Activated T-cell treated with anti-CD3 and anti-CD28 coated beads, Interleukin-2, amount 50 U/mL, for 24 hours (primary cell): ENCODE measurements at regions not wholly inside any gene's neighbourhood (a gene's known extent, or its start where the extent isn't known, plus 50 kb on each side); places are given as distances from the start of the nearest gene placed in this dataset.

Source experiments
- DNase-seq: peaks from one replicate; pipeline ENCODE4 v3.0.0-alpha.2; 2020
- H3K27ac Mint-ChIP-seq: 2 replicates; pipeline ENCODE4 v1.8.0; 2020; ENCODE audit warnings: mild to moderate bottlenecking, mixed read lengths
- H3K27me3 Mint-ChIP-seq: 2 replicates; pipeline ENCODE4 v1.8.0; 2020; ENCODE audit warnings: mixed read lengths
- H3K36me3 Mint-ChIP-seq: 2 replicates; pipeline ENCODE4 v1.8.0; 2020; ENCODE audit warnings: low read depth, mixed read lengths
- H3K4me1 Mint-ChIP-seq: 2 replicates; pipeline ENCODE4 v1.8.0; 2020; ENCODE audit warnings: low read depth, mixed read lengths
- H3K4me3 Mint-ChIP-seq: 2 replicates; pipeline ENCODE4 v1.8.0; 2020; ENCODE audit warnings: mild to moderate bottlenecking, moderate library complexity, mixed read lengths
- H3K9me3 Mint-ChIP-seq: 2 replicates; pipeline ENCODE4 v1.8.0; 2020; ENCODE audit warnings: mixed read lengths

DNA sequence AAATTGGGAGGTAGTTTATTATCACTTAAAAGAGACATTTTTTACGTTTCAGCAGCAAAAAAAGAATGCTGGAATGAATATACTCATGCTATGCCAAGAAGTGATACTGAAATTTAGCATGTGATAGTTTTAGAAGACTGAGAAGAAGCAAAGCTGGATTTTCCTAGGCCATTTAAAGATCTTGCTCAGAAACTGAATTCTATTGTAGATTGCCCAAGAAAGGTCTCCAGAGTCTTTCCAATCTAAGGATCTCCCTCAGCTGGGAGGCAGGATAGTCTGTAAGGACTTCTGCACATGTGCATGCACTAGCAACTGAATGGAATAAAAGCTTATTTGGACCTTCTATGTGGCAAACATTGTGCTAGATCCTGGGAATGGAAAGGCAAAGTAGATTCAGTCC is 334.5 kb downstream of the DTWD2 start:
- DNase-seq: no peak
- Mint-ChIP-seq H3K36me3 (no peaks in the 10 kb centered on the region), H3K9me3 (peaks cover 21% of the 10 kb centered on the region), H3K4me1 (no peaks in the 10 kb centered on the region), H3K4me3 (no peak overlapping the region), H3K27me3 (no peaks in the 10 kb centered on the region), H3K27ac (no peak overlapping the region)

DNA sequence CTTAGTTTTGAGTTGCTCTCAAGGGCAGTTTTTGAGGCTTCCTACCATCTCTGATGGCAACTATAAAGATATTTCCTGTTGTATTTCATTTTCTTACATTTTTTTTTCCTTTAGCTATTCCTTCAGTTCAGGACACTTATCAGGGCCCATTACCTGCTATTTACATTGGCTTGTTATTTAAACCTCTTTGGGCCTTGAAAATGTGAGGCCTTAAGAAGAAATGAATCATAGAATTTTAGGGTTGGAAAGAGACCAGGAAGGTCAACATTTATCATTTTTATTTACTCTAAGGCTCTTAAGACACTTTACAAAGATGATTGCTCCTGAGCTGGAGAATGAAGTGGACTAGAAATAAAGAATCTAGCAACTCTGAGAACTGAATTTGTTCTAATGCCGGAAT is 335.2 kb downstream of the DTWD2 start:
- H3K36me3 Mint-ChIP-seq: no peaks in the 10 kb centered on the region
- DNase-seq: no peak
- no peaks in the 10 kb centered on the region for H3K27me3 Mint-ChIP-seq
- no peaks in the 10 kb centered on the region for H3K4me1 Mint-ChIP-seq
- H3K9me3 Mint-ChIP-seq: peaks cover 16% of the 10 kb centered on the region
- no peak overlapping the region for H3K27ac Mint-ChIP-seq
- no peak overlapping the region for H3K4me3 Mint-ChIP-seq

DNA sequence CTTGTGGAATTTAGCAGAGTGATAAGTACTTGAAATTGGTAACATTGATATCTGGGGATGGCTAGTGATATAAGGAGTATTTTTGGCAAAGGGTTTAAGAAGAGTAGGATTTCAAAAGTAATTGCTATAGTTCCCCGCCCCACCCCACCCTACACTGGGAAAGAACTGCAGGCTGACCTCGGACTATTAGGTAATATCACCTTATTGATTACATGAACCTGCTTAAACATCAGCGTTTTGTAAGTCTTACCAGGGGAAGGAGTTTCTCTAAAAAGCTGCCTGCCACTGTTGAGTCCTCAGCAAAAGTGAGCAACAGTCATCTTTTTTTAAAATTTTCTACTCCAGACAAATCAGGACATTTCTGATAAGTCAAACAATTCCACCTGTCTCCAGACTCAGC is 337.3 kb downstream of the DTWD2 start:
- Mint-ChIP-seq H3K4me3 (no peak overlapping the region), H3K36me3 (no peaks in the 10 kb centered on the region), H3K4me1 (no peaks in the 10 kb centered on the region), H3K27ac (no peak overlapping the region), H3K27me3 (no peaks in the 10 kb centered on the region), H3K9me3 (peaks cover 2% of the 10 kb centered on the region)
- DNase-seq: no peak

DNA sequence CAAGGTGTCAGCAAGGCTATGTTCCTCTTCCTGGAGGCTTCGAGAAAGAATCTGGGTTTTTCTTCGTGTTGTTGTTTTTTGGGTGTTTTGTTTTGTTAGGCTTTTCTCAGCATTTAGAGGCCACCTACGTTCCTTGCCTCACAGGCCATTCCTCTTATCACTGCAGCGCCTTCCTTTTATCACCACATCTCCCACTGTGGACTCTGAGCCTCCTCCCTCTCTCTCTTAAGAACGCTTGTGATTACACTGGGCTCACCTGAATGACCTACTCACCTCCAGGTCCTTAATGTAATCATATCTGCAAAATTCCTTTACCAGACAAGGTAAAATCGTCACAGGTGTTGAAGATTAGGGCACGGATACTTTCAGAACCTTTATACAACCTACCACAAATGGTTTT is 340.8 kb downstream of the DTWD2 start:
- no peak overlapping the region for H3K4me3 Mint-ChIP-seq
- peaks cover 9% of the 10 kb centered on the region for H3K9me3 Mint-ChIP-seq

DNA sequence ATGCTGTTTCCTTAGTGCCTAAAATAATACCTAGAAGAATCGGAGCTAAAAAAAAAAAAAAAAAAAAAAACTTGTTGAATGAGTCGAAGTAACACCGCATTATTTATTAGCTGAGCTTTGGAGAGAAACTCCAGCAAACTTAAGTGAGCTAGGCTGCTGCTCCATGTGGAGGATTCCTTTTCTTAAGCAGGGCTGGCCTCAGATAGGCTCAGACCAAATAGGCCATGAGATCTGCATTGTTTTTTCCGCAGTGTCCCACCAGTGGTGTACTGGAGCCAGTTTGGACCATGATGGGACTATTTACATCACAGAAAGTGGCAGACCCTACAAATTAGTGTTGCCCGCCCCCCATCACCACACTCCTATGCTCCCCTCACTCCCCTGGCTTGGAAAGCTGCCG is 341.4 kb downstream of the DTWD2 start:
- H3K36me3 Mint-ChIP-seq: no peaks in the 10 kb centered on the region
- no peaks in the 10 kb centered on the region for H3K4me1 Mint-ChIP-seq
- no peak overlapping the region for H3K4me3 Mint-ChIP-seq
- no peaks in the 10 kb centered on the region for H3K27me3 Mint-ChIP-seq
- peaks cover 9% of the 10 kb centered on the region for H3K9me3 Mint-ChIP-seq
- no peak overlapping the region for H3K27ac Mint-ChIP-seq
- no peak for DNase-seq

More for the DNA sequence above, 340.8 kb downstream of the DTWD2 start:
- Mint-ChIP-seq H3K27ac (no peak overlapping the region), H3K4me1 (no peaks in the 10 kb centered on the region), H3K27me3 (no peaks in the 10 kb centered on the region), H3K36me3 (no peaks in the 10 kb centered on the region)
- no peak for DNase-seq

DNA sequence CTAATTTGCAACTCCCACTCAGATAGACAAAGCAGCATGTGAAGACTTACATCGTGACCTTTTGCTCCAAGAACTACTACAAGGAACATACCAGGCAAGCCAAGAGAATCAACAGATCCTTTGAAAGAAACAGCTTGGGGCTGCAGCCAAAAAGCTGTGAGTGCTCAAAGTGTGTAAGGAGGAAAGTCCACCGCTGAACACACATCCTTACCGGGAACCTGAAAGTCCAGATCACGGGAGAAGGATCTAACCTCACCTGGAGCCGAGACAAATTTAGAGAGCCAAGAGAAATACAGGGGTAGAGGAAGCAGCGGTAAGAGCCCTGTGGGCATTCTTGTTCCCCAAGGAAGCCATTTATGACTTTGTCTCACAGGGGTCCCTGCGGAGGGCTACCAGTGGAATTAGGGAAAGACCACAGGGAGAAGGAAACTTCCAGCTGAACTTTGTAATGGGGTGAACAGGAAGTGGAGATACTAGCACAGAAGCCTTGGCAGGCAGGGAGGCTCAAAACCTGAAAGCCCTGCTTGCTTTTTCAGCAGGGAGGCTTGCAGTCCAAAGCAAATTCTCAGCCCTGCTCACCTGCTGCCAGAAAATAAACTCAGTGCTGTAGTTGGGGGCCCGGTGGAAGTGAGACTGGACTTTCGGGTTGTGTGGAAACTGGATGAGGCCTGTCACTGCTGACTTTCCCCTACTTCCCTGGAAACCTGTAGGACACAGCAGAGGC is 350.2 kb downstream of the DTWD2 start:
- H3K27ac Mint-ChIP-seq: no peak overlapping the region
- H3K9me3 Mint-ChIP-seq: peaks cover 13% of the 10 kb centered on the region
- DNase-seq: no peak
- no peak overlapping the region for H3K4me3 Mint-ChIP-seq
- no peaks in the 10 kb centered on the region for H3K27me3 Mint-ChIP-seq
- no peaks in the 10 kb centered on the region for H3K36me3 Mint-ChIP-seq
- H3K4me1 Mint-ChIP-seq: no peaks in the 10 kb centered on the region

DNA sequence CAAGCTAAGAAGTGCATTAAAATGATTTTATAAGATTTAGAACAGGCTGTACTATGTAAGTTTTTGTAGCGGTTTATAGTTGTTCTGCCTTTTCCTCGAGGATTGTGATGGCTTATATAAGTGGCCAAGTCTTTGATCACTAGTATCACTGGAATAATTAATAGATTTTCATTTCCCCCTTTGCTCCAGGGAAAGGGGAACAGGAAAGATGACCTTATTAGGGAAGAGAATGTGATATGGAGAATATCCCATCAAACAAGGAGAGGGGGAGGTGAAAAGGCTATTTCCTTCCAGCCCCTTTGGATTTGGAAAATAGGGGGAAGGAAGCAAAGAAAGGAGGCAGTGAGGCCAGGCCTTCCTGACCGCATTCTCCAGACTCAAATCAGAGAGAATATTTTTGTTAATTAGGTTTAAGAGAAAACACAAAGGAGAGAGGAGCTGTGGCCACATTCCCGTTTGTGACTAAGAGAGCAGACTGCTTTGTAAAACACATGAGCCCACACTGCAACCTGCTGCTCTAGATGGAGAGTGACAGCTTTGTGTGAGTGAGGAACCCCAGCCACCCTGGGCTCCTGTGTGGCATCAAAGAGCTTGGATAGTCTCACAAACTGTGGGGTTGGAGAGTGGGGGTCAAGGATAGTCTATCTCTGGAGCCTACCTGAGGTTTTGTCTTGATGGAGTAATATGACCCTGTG is 359.5 kb downstream of the DTWD2 start:
- Mint-ChIP-seq H3K9me3 (peaks cover 5% of the 10 kb centered on the region), H3K27me3 (no peaks in the 10 kb centered on the region), H3K27ac (no peak overlapping the region), H3K4me1 (no peaks in the 10 kb centered on the region), H3K4me3 (no peak overlapping the region), H3K36me3 (no peaks in the 10 kb centered on the region)
- DNase-seq: no peak

DNA sequence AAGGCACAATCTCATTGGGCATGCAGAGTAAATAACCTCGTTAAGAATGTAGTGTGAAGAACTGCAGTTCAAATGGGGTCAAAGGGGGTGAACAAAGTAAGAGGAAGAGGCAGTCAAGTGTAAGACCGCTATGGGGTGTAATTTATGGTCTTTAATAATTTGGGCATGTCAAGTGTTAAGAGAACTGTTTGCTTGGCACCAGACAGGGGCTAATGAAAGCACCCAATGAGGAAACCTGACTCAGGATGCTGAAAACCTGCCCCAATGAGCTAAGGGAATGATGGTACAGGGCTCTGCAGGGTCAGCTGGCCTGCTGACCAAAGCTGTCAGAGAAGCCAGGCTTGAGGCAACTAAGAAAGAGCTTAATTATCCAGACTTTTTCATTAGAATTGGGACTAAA is 368.1 kb downstream of the DTWD2 start:
- no peaks in the 10 kb centered on the region for H3K27me3 Mint-ChIP-seq
- H3K4me1 Mint-ChIP-seq: no peaks in the 10 kb centered on the region
- H3K9me3 Mint-ChIP-seq: no peaks in the 10 kb centered on the region
- no peak overlapping the region for H3K4me3 Mint-ChIP-seq
- no peaks in the 10 kb centered on the region for H3K36me3 Mint-ChIP-seq
- no peak overlapping the region for H3K27ac Mint-ChIP-seq
- no peak for DNase-seq

DNA sequence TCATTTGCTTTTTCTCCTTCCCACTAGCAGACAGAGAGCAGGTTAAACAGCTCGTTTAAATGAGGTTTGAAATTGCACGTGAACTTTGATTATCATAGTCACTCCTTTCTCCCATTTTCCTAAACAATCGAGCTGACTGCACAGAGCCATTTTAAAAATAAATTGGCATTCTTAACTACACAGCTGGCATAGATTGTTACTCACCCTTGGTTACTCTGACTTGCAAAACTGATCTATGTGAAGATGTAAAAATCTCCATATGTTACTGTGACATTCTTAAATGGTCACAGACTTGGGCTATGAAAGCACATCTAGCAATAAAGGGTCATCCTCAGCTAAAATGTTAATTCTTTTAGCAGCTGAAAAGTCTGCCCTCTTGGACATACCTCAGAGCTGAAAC is 368.5 kb downstream of the DTWD2 start:
- DNase-seq: no peak
- Mint-ChIP-seq H3K9me3 (no peaks in the 10 kb centered on the region), H3K4me3 (no peak overlapping the region), H3K4me1 (no peaks in the 10 kb centered on the region), H3K27me3 (no peaks in the 10 kb centered on the region), H3K27ac (no peak overlapping the region), H3K36me3 (no peaks in the 10 kb centered on the region)

DNA sequence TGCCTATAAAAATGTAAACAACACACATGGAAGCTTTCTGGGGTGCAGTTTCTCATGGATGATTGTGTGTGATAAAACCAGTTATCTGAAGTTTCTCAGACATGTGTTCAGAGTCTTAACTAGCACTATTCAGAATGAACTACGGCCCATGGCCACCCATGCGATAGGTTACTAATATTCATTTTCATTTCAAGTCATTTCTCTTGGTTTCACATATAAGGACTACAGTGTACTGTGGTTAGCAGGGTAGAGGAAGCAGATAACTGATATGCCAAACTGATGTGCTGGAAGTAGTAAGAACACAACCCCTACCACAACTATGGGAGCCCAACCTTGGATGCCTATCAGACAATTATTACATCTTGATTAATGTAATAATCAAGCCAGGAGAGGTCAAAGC is 372.1 kb downstream of the DTWD2 start:
- no peak for DNase-seq
- H3K9me3 Mint-ChIP-seq: no peaks in the 10 kb centered on the region
- no peaks in the 10 kb centered on the region for H3K36me3 Mint-ChIP-seq
- no peak overlapping the region for H3K4me3 Mint-ChIP-seq
- no peaks in the 10 kb centered on the region for H3K27me3 Mint-ChIP-seq
- no peaks in the 10 kb centered on the region for H3K4me1 Mint-ChIP-seq
- H3K27ac Mint-ChIP-seq: no peak overlapping the region

DNA sequence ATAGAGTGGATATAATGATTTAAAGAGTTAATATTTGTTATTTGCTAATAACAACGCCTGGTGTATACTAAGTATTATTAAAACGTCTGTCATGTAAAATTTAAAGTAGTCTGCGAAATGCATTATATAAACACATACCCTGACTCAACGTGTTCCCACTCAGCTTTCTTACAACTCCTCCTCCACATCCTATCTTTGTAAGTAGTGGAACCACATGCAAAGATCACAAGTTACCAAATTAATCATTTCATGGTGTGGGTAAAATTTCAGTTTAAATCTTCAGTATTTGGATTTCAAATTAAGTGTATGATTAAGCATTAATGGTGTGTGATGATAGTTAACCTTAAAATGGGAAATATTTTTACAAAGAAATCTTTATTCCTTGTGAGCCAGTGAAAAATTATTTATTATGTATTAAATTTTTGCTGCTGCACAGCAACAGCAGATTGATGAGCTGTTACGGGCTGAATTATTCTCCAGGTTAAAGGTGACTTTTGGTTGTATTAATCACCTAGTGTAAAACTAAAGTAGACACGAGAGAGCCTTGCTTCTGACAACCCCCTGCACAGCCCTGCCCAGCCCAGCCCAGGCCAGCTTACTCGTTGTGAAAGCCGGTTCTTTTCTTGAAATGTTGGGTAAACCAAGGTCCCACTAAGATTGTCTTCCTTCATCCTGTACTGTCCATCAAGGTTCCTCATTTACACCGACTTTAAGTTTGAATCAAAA is 373.5 kb downstream of the DTWD2 start:
- Mint-ChIP-seq H3K4me1 (no peaks in the 10 kb centered on the region), H3K27ac (no peak overlapping the region), H3K36me3 (no peaks in the 10 kb centered on the region), H3K9me3 (no peaks in the 10 kb centered on the region), H3K4me3 (no peak overlapping the region), H3K27me3 (no peaks in the 10 kb centered on the region)
- DNase-seq: no peak

DNA sequence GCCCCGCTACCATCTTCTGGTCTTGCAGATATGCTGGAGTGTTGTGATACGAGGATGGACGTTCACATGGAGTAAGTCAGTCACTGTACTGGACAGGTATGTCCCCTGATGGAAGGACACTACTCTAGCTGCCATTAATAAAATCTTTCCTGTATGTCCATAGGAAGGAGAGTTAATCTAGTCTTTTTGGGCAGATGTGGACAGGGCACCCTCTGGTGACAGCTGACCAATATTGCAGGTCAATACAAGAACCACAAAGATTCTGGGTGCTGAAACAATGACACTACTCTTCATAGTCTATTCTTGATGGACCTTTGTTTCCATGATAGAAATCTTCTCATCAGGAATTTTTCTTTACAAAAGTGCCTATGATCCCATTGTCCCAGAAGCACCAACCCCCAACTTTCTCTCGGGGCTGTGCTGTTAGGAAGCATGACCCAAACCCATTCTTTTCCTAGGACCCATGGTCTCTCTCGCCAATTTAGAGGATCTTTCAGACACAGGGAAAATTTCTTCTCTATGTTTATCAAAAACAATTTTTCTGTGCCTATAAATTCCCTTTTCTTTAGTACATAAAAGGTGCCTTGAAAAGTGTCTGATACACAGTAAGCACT is 376.9 kb downstream of the DTWD2 start:
- Mint-ChIP-seq H3K4me1 (no peaks in the 10 kb centered on the region), H3K27ac (no peak overlapping the region), H3K4me3 (no peak overlapping the region), H3K27me3 (no peaks in the 10 kb centered on the region), H3K9me3 (no peaks in the 10 kb centered on the region), H3K36me3 (no peaks in the 10 kb centered on the region)
- DNase-seq: no peak

DNA sequence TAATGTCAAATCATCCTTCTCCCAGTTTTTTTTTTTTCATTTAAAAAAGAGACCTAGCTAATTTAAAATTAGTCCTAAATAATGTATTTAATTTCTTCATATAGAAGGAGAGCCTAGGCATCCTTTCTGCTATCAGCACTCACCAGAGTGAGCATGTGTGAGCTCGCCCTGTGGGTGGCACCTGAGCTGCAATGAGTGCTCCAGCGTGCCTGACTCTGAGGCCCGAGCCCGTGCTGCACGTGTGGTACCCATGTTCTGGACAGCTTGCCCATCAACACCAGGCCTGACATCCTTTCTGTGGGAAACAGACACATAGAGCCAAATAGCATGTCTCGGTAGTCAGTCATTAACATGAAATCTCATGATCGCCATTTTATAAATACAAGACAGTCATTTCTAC is 381.4 kb downstream of the DTWD2 start:
- DNase-seq: no peak
- H3K4me1 Mint-ChIP-seq: no peaks in the 10 kb centered on the region
- no peaks in the 10 kb centered on the region for H3K36me3 Mint-ChIP-seq
- H3K27me3 Mint-ChIP-seq: no peaks in the 10 kb centered on the region
- no peak overlapping the region for H3K27ac Mint-ChIP-seq
- no peaks in the 10 kb centered on the region for H3K9me3 Mint-ChIP-seq
- no peak overlapping the region for H3K4me3 Mint-ChIP-seq

DNA sequence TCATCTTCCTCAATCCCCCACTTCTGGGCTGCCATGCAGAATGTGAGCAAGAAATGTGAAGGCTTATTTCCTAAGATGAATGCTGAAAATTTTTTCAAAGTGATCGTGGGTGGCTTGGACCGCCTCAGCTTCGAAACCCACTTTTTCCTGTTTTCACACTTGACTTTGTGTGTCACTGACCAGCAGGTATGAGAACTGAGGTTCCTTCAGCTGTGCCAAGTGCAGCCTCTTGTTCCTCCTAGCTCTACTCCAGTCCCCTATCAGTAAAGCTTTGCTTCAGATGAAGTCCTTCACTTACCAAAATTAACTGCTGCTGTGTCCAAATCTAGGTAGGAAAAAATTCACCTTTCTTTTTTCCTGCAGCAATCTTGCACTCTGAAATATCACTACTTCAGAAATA is 382.6 kb downstream of the DTWD2 start:
- no peaks in the 10 kb centered on the region for H3K4me1 Mint-ChIP-seq
- H3K36me3 Mint-ChIP-seq: no peaks in the 10 kb centered on the region
- no peaks in the 10 kb centered on the region for H3K9me3 Mint-ChIP-seq
- no peak overlapping the region for H3K27ac Mint-ChIP-seq
- H3K27me3 Mint-ChIP-seq: no peaks in the 10 kb centered on the region
- no peak overlapping the region for H3K4me3 Mint-ChIP-seq
- no peak for DNase-seq

DNA sequence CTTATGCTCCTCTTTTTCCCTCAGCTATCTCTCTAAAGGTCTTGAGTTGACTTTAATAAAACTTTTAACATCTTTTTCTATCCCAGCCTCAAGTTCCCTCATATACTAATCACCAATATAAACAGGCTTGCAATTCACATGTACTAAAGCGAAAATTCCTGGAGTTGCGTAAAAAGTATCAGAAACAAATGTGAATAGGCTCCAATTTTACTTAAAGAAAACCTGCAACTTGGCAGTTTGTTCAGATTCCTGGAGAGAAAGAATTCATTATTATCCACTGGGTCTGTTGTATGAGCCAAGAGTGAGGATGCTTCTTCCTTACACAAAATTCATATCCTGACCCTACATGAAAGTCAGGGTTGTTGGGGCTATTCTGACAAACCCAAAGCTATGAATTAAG is 384.2 kb downstream of the DTWD2 start:
- Mint-ChIP-seq H3K9me3 (no peaks in the 10 kb centered on the region), H3K27ac (no peak overlapping the region), H3K36me3 (no peaks in the 10 kb centered on the region), H3K4me1 (no peaks in the 10 kb centered on the region), H3K4me3 (no peak overlapping the region), H3K27me3 (no peaks in the 10 kb centered on the region)
- no peak for DNase-seq
